Astrocyte of the spinal cord (primary cell): ENCODE measurements at regions not wholly inside any gene's neighbourhood (a gene's known extent, or its start where the extent isn't known, plus 50 kb on each side); places are given as distances from the start of the nearest gene placed in this dataset.

ENCODE experiments used
- DNase-seq: peaks from one replicate; pipeline ENCODE4 v3.0.0; 2011; ENCODE audit warnings: low read depth, low spot score
- H3K4me3 ChIP-seq: 2 replicates; pipeline ENCODE4 v1.5.1; 2011; ENCODE audit warnings: low read depth, mild to moderate bottlenecking, low read length, moderate library complexity
- in situ Hi-C: cut with HindIII; loops from 2 replicates; pipeline ENCODE4 v1.10.0; 2017; ENCODE audit warnings: low sequenced_read_pairs
- TF ChIP-seq, protein P1 (sequence below): IDR thresholded peaks from 2 replicates; pipeline ENCODE4 v1.5.1; 2012; ENCODE audit warnings: low read depth, mild to moderate bottlenecking, low read length, inconsistent platforms

DNA sequence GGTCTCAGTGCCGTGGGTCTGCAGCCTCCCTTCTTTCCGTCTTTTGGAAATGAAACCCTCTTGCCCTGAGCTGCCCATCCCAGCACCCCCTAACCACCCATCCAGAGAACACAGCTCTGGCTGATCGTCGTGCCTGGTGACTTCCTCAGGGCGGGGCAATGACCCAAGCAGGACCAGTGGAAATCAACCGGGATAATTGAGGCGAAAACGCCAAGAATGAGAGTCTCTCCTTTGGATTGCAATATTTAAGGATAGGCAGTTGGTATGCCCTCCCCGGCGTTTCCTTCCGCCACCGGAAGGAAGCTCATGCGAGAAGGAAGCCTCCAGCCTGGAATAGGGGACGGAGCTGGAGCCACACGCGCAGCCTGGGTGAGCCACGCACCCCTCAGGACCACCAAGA lies 73.7 kb upstream of the PFKP start:
- in situ Hi-C loops: no loop called here
- DNase-seq: no peak
- TF ChIP-seq, protein P1, sequence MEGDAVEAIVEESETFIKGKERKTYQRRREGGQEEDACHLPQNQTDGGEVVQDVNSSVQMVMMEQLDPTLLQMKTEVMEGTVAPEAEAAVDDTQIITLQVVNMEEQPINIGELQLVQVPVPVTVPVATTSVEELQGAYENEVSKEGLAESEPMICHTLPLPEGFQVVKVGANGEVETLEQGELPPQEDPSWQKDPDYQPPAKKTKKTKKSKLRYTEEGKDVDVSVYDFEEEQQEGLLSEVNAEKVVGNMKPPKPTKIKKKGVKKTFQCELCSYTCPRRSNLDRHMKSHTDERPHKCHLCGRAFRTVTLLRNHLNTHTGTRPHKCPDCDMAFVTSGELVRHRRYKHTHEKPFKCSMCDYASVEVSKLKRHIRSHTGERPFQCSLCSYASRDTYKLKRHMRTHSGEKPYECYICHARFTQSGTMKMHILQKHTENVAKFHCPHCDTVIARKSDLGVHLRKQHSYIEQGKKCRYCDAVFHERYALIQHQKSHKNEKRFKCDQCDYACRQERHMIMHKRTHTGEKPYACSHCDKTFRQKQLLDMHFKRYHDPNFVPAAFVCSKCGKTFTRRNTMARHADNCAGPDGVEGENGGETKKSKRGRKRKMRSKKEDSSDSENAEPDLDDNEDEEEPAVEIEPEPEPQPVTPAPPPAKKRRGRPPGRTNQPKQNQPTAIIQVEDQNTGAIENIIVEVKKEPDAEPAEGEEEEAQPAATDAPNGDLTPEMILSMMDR: no peak
- no peak overlapping the region for H3K4me3 ChIP-seq

DNA sequence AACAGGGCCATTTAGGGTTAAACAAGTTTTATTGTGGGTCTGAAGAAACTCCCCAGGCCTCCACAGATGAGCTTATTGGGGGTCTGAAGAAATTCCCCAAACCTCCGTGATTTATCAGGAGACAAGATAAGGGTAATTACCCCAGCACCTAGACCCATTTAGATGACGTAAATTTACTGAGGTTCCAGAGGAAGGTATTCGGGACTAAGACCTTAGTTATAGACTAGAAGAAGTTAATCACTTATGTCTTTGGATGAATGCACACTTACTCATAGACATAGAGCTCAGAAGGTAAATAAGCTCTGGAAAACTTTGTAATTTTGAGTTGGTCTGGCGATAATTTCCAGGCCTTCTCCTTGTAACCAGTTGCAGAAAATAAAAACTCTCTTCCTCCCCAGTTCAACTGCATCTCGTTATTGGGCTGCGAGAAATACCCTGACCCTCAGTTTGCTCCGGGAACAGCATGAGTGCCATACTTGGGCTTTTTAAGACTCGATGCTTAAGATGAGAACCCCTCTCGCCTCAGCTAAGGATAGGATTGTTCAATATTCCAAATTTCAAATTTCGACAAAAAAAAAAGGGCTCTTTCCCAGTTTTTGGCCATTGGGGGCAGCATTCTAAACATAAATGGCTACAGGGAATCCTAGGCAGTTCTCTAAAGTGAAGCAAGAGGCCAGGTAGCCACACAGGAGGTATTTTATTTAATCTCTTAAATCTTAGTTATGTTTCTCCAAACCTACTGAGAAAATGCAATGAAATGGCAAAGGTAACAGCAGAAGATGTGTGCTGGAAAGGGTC lies 74.7 kb upstream of the PFKP start:
- DNase-seq: no peak
- TF ChIP-seq, protein P1: peak; percentile 10
- H3K4me3 ChIP-seq: no peak overlapping the region
- in situ Hi-C loops: no loop called here

DNA sequence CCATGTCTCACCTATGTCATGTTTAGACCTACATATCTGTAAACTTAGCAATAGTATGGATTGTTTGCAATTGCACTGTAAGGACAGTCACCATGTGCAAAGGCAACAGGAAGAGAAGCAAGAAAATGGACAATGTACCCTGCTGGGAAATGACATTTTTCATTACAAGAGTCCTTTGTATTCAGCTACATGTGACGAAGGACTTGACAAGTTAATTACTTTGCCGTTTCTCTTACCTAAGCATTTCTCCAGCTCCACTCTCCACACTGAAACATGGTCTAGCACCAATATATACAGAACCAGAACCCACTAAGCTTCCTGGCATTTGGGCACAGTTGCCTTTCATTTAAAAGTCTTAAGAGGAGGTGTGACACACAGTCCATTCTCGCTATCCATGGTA lies 76.6 kb upstream of the PFKP start:
- TF ChIP-seq, protein P1: no peak
- in situ Hi-C loops: no loop called here
- H3K4me3 ChIP-seq: no peak overlapping the region
- DNase-seq: no peak

DNA sequence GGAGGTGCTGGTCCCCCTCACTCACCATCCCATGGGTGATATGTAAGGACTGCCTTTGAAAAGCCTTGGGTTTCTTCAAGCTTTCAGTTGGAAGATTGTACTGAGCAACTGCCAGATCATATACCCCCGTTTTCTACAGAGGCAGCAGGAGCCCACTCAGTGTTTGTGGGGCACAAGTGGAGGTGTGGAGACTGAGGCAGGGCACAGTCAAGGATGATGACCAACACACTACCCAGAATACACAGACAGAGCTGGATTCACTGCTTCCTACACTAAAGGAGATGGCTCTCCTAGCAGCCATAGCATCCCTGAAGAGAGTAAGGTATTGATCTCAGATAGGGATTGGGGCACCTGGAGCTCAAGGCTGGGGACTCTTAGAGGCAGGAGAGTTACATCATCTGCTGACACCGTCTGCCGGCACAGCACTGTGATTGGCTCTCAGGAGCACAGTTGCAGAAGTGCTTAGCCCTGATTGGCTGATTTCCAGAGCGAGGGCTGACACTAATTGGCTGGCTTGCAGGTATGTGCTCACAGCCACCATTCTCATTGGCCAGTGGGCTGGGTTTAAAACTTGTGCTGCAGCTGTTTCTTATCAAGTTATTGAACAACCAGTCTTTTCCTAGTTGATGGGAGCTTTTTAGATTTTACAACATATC lies 77.9 kb upstream of the PFKP start:
- no peak for DNase-seq
- TF ChIP-seq, protein P1: no peak
- no peak overlapping the region for H3K4me3 ChIP-seq
- in situ Hi-C loops: no loop called here

DNA sequence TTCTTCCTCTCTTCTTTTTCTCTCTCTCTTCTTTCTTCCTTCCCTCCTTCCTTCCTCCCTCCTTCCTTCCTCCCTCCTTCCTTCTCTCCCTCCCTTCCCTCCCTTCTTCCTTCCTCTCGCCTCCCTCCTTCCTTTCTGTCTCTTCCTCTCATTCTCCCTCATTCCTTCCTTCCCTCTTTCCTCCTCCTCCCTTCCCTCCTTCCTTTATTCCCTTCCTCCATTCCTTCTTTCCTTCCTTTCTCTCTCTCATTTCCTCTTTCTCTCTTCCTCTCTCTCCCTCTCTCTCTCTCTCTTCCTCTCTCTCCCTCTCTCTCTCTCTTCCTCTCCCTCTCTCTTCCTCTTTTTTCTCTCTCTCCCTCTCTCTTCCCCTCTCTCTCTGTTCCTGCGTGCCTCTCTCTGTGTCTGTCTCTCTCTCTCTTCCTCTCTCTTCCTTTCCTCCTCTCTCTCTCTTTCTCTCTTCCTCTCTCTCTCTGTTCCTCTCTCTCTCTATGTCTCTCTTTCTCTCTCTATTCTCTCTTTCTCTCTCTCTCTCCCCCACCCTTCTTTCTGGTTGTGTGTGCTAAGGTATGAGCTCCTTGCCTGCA lies 80.1 kb upstream of the PFKP start:
- in situ Hi-C loops: no loop called here

DNA sequence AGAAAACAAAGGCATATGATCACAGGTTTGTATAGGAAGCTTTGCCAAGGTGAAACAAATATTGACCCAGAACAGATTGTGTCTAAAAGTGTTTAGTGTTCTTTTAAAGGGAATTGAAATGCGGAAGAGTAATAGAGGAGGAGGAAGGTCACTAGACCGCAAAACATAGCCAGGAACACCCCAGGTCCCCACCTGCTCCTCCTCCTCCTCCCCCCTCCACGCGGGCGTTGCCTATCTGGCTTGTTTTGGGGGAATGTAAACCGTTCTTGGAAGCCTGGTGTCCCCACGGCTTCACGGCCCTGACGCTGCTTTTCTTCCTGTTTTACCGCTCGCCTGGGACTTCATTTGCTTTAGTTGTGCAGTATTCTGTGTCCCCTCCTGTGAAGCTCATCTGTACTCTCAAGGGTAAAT lies 81.0 kb upstream of the PFKP start:
- TF ChIP-seq, protein P1: no peak

More for the DNA sequence above, 80.1 kb upstream of the PFKP start:
- TF ChIP-seq, protein P1: no peak
- no peak overlapping the region for H3K4me3 ChIP-seq
- no peak for DNase-seq

More for the DNA sequence above, 81.0 kb upstream of the PFKP start:
- in situ Hi-C loops: no loop called here
- DNase-seq: no peak
- no peak overlapping the region for H3K4me3 ChIP-seq
